Fibroblast of skin of abdomen (primary cell): ENCODE measurements at regions not wholly inside any gene's neighbourhood (a gene's known extent, or its start where the extent isn't known, plus 50 kb on each side); places are given as distances from the start of the nearest gene placed in this dataset.
"Not testable (repeated sequence)": the region's sequence is repeated elsewhere in the genome, so short reads cannot be mapped to it uniquely, and the experiment has no call there.

ENCODE experiments used
- DNase-seq: peaks from one replicate; pipeline ENCODE4 v3.0.0-alpha.2; 2013

GRCh38 chr10:34058845-34059614, 724.6 kb upstream of the NRP1 start:
- no peak for DNase-seq

GRCh38 chr10:34055410-34055985, 721.0 kb upstream of the NRP1 start:
- DNase-seq: not testable (repeated sequence)

GRCh38 chr10:34049887-34050286, 715.4 kb upstream of the NRP1 start:
- DNase-seq: no peak

- no peak for DNase-seq
Measured at GRCh38 chr10:34049469-34049868, 715.0 kb upstream of the NRP1 start.

DNA sequence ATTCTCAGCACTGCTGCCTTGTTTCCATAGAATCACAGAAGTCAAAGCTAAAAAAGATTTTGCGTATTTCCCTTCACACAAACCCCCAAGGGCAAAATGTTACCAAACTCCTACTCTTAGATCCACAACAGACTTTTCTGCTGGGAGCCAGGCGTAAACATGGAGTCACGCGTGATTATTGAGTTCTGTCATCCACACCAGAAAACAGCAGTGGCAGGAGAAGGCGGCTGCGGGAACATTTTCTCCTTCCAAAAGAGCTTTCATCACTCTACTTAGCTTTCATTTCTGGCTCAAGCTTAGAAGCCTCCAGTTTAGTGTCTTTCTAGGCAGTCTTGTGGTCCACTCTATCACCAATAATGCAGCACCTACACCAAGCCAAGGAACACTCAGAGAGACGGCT, 712.9 kb upstream of the NRP1 start:
- no peak for DNase-seq

- DNase-seq: peak; percentile 11
Measured at GRCh38 chr10:34046506-34047034, 712.1 kb upstream of the NRP1 start.

DNA sequence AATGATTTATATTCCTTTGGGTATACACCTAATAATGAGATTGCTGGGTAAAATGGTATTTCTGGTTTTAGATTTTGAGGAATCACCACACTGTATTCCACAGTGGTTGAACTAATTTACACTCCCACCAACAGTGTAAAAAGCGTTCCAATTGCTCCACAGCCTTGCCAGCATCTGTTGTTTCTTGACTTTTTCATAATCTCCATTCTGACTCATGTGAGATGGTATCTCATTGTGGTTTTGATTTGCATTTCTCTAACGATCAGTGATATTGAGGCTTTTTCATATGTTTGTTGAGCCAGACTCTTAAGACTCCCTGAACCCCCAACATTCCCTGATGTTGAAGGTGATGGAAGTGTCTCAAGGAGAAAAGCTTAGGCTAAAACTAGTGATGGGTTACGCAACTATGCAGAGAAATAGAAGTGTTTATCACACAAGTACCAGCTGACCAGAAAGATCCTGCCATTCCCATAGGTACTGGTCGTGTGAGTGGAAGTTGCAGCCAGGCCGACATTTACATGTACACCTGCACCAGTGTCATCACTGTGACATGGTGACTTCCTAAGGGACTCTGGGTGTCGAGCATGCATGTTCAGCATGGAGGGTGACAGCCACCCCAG, 711.2 kb upstream of the NRP1 start:
- peak; percentile 81 for DNase-seq

- DNase-seq: no peak
Measured at GRCh38 chr10:34041871-34042270, 707.4 kb upstream of the NRP1 start.

- no peak for DNase-seq
Measured at GRCh38 chr10:34037499-34037898, 703.0 kb upstream of the NRP1 start.

- DNase-seq: not testable (repeated sequence)
Measured at GRCh38 chr10:34035241-34035790, 700.8 kb upstream of the NRP1 start.

DNA sequence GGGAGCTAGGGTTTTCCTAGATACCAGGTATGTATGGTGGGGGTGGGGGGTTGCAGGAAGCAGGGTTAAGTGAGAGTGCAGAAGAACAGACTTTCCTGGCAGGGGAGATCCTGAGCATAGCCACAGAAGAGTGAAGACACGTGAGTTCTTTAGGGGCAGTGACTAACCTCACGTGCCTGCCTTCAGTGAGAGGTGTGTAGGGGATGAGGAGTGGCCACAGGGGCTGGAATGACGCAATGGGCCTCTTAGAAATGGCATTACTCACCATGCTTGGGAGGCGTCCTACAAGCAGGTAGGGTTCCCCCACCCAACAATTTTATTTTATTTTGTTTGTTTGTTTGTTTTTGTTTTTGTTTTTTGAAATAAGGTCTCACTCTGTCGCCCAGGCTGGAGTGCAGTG, 698.6 kb upstream of the NRP1 start:
- no peak for DNase-seq

DNA sequence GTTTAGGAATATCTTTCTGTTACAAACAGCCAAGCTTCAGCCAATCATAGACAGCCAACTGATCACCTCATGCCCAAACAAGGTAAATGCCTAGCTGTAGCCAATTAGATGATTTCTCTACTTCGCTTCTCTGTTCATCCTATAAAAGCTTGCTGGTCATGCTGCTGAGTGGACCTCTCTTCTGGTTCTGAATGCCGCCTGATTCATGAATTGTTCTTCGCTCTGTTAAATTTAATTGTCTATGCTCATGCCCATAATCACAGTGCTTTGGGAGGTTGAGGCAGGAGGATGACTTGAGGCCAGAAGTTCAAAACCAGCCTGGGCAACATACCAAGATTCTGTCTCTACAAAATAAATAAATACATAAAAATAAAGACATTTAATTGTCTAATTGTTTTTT, 698.1 kb upstream of the NRP1 start:
- DNase-seq: no peak

GRCh38 chr10:34031400-34031799, 696.9 kb upstream of the NRP1 start:
- DNase-seq: peak; percentile 75

- no peak for DNase-seq
Measured at GRCh38 chr10:34029455-34029854, 695.0 kb upstream of the NRP1 start.

GRCh38 chr10:34028936-34029335, 694.5 kb upstream of the NRP1 start:
- no peak for DNase-seq

DNA sequence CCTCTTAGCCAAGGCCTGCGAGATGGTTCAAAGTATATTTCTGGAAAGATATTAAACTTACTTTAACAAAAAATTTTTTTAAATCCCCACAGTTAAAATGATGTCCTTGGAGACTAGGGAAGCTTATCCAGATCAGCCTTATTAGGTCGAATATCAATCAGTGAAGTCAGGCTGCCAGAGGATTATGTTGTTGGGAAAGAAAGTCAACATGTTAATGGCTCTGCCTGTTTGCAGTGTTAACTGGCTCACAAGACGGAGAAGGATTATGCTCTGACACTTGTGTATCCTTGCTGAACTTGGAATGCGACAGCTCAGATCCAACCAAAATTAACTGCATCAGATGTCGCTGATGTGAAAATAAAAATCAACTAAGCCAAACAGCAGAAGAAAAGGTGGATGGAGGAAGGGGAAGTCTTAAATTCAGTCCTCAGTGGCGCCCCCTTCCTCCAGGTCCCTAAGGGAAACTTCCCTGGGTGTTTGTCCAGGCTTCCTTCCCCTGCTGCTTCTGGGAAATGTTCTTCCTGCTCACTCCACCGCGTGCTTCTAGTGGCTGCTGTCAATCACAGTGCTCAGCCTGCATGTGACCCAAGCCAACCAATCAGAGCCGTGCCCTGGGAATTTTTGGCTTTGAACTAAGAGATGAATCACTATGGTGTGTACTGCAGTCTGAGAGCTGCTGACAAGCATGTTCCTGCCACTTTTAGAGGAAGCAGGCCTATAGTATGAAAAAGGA, 690.4 kb upstream of the NRP1 start:
- no peak for DNase-seq

DNA sequence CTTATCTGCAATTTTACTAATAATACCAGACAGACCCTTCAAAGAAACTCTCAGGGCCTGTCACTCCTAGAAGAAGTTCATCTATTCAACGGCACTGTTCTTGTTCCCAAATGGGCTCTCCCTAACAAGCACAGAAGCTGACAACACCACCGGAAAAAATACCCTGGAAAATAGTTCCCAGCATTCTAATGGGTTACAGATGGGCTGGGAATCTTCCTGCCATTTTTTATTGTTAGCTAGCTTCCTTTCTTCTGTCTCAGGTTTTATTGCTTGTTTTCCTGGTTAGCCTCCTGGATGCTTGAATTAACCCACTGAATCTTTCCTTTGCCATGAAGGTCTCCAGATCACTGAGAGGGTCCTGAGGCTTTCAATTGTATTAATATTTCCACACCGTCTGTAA, 689.8 kb upstream of the NRP1 start:
- DNase-seq: peak; percentile 15

GRCh38 chr10:34022195-34022594, 687.7 kb upstream of the NRP1 start:
- DNase-seq: no peak

DNA sequence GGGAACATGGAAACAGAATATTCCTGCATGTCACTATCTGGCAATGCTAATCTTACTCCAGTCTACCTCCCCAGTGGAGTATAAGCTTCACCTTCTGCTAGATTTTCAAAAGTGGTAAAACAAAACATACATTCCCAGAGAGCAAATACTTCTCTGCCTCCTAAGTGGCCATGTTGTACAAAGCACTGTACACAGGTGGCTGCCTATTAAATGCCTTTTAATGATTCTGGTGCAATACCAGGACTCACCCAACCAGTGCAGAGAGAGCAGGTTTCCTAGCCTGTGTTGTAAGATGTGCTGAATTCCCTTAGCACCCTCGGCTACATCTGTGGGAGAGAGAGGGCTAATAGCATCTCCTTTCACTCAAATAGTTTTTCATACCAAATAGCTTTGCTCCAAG, 684.3 kb upstream of the NRP1 start:
- DNase-seq: no peak

DNA sequence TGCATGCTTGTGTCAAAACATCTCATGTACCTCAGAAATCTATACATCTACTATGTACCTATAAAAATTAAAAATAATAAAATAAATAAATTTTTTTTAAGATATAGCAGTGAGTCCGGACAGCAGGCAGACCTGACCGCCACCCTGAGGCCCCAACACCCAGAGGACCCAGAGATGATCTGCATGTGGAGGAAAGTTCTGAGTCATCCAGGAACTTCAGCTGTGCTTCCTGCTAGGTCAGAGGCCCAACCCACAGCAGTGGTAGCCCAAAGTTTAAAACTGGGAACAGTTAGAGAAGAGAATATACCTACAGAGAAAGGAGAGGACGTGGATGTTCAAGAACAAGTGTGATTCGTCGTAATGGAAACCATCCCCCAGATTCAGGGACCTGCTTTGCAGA, 683.7 kb upstream of the NRP1 start:
- no peak for DNase-seq

DNA sequence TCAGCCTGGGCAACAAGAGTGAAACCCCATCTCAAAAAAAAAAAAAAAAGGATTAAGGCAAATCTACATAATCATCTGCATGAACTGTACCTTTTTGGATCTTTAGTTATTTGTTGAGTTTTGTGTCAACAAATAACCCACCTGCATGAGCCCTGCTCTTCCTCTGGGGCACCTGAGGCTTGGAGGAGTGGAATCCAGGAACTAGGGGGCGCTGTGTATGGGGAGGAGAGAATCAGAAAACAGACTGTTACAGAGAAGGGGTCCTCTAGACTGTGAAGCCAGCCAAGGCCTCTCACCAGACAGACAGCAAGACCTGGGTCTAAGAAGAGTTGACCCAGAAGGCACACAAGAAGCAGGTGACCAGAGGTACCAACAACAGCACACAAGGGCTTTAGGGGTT, 682.8 kb upstream of the NRP1 start:
- no peak for DNase-seq

DNA sequence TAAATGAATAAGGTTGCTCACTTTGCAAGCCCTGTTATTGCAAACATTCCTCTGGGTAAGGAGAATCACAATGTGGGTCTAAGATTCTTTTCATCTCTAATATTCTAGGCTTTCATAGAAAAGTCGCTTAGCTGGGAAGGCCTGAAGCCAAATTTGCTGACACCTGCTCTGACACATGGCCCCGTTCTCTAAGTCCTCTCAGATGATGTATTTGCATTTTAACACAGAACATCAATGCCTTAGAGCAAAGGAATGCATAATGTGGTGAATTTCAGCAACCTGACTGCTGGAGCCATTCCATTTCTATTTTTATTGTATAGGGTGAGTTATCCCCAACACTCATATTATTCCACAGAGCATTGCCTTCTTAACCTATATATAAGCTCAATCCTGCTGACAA, 682.1 kb upstream of the NRP1 start:
- peak; percentile 34 for DNase-seq

DNA sequence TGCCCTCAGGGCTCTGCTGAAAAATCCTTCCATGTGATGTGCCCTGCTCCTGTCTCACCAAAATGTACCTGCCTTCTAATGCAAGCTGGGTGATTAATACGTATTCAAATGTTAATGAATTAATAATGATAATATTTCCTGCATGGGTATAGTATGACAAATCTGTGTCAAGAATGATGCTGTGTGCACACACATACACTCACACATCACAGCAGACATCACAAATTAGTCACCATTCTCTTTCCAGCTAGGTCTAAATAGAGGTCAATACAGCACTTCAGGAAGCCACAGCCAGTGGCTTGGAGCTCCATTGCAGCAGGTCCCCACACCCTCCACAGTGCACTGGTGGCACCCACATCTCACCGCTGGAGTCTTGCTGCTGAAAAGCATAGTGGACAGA, 681.2 kb upstream of the NRP1 start:
- no peak for DNase-seq
